ENCODE measurements at regions not wholly inside any gene's neighbourhood (a gene's known extent, or its start where the extent isn't known, plus 50 kb on each side); places are given as distances from the start of the nearest gene placed in this dataset.

DNA sequence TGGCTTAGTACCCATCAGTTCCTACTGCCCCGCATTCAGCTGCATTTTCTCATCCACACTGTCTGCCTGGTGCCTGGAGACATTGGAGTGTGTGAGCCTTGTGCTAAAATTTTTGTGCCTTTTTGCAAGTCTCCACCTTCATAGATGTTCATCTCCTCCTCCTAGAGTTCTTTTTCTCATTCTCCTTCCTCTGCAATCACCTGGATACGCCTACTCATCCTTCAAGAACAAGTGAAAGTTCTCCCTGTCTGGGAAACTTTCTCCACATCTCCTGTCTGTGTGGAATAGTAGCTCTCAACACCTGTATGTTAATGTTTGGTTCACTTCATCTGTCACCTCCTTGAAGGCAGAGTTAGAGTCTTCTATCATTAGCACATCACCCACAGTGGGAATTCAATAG lies 125.7 kb upstream of the FBXL17 start:
- Histone ChIP-seq H4K20me1 (ENCODE audit: low read depth) (no peaks in the 10 kb centered on the region), H2AFZ (replicated peaks) (no peak overlapping the region), H3K36me3 (no peaks in the 10 kb centered on the region), H3K79me2 (ENCODE audit: low read depth) (no peaks in the 10 kb centered on the region), H3K4me3 (no peak overlapping the region), H3F3A (ENCODE audit: low read depth) (no peaks in the 10 kb centered on the region), H3K9me3 (ENCODE audit: low read depth) (no peaks in the 10 kb centered on the region), H3K4me2 (no peak overlapping the region), H3K27ac (no peak overlapping the region), H3K9ac (no peak overlapping the region), H3K4me1 (no peaks in the 10 kb centered on the region), H3K27me3 (no peaks in the 10 kb centered on the region)
- no peak for DNase-seq (ENCODE audit: low spot score)
- Mint-ChIP-seq H3K9me3 (no peaks in the 10 kb centered on the region), H3K27me3 (ENCODE audit: insufficient read depth, low read depth) (no peaks in the 10 kb centered on the region), H3K4me1 (no peaks in the 10 kb centered on the region), H3K27ac (no peak overlapping the region), H3K36me3 (no peaks in the 10 kb centered on the region), H3K4me3 (no peak overlapping the region)
- TF ChIP-seq EZH2 (IDR thresholded peaks at IDR 0.05) (no peak), EZH2phosphoT487 (IDR thresholded peaks at IDR 0.05) (no peak)
- TF ChIP-seq, protein P1, sequence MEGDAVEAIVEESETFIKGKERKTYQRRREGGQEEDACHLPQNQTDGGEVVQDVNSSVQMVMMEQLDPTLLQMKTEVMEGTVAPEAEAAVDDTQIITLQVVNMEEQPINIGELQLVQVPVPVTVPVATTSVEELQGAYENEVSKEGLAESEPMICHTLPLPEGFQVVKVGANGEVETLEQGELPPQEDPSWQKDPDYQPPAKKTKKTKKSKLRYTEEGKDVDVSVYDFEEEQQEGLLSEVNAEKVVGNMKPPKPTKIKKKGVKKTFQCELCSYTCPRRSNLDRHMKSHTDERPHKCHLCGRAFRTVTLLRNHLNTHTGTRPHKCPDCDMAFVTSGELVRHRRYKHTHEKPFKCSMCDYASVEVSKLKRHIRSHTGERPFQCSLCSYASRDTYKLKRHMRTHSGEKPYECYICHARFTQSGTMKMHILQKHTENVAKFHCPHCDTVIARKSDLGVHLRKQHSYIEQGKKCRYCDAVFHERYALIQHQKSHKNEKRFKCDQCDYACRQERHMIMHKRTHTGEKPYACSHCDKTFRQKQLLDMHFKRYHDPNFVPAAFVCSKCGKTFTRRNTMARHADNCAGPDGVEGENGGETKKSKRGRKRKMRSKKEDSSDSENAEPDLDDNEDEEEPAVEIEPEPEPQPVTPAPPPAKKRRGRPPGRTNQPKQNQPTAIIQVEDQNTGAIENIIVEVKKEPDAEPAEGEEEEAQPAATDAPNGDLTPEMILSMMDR (IDR thresholded peaks at IDR 0.05) = no peak

DNA sequence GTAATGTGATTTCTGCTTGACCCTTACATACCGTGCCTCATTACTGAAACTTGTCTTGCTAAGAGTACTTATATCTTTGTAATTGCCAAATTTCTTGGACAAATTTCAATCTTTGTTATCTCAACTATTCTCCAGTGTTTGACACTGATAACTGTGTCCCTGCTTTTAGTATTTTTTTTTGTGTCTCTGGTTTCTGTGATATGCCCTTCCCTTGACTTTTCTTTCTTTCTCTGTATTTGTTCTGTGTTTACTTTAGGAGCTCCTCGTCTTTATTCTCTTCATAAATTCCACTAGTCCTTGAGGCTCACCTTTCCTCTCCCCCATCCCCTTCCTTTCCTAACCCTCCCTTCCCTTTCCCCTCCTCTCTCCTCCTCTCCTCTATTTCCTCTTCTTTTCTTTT lies 123.7 kb upstream of the FBXL17 start:
- H3K9me3 ChIP-seq (ENCODE audit: low read depth) = no peaks in the 10 kb centered on the region
- Mint-ChIP-seq H3K9me3 (peaks cover 2% of the 10 kb centered on the region), H3K36me3 (no peaks in the 10 kb centered on the region), H3K4me3 (no peak overlapping the region), H3K27ac (no peak overlapping the region), H3K4me1 (no peaks in the 10 kb centered on the region), H3K27me3 (ENCODE audit: insufficient read depth, low read depth) (no peaks in the 10 kb centered on the region)
- no peaks in the 10 kb centered on the region for H3K36me3 ChIP-seq
- no peaks in the 10 kb centered on the region for H3K79me2 ChIP-seq (ENCODE audit: low read depth)
- no peaks in the 10 kb centered on the region for H3F3A ChIP-seq (ENCODE audit: low read depth)
- no peak overlapping the region for H3K9ac ChIP-seq
- no peaks in the 10 kb centered on the region for H4K20me1 ChIP-seq (ENCODE audit: low read depth)
- H2AFZ ChIP-seq (replicated peaks) = no peak overlapping the region
- no peak for DNase-seq (ENCODE audit: low spot score)
- H3K4me3 ChIP-seq = no peak overlapping the region
- no peak overlapping the region for H3K27ac ChIP-seq
- H3K4me2 ChIP-seq = no peak overlapping the region
- no peaks in the 10 kb centered on the region for H3K27me3 ChIP-seq
- no peaks in the 10 kb centered on the region for H3K4me1 ChIP-seq
- TF ChIP-seq EZH2phosphoT487 (IDR thresholded peaks at IDR 0.05) (no peak), EZH2 (IDR thresholded peaks at IDR 0.05) (no peak)
- TF ChIP-seq, protein P1 (IDR thresholded peaks at IDR 0.05) = no peak

GRCh38 chr5:108504974-108505373 lies 123.1 kb upstream of the FBXL17 start:
- H3K9me3 ChIP-seq (ENCODE audit: low read depth) = no peaks in the 10 kb centered on the region

More at GRCh38 chr5:108504974-108505373, 123.1 kb upstream of the FBXL17 start:
- no peak overlapping the region for H3K27ac Mint-ChIP-seq
- no peaks in the 10 kb centered on the region for H3K4me1 Mint-ChIP-seq
- H4K20me1 ChIP-seq (ENCODE audit: low read depth) = no peaks in the 10 kb centered on the region
- H3K4me1 ChIP-seq = no peaks in the 10 kb centered on the region
- no peak overlapping the region for H3K27ac ChIP-seq
- H3K9ac ChIP-seq = no peak overlapping the region
- TF ChIP-seq, protein P1 (IDR thresholded peaks at IDR 0.05) = no peak
- TF ChIP-seq EZH2 (IDR thresholded peaks at IDR 0.05) (no peak), EZH2phosphoT487 (IDR thresholded peaks at IDR 0.05) (no peak)
- no peaks in the 10 kb centered on the region for H3K36me3 Mint-ChIP-seq
- no peaks in the 10 kb centered on the region for H3K79me2 ChIP-seq (ENCODE audit: low read depth)
- no peaks in the 10 kb centered on the region for H3K27me3 Mint-ChIP-seq (ENCODE audit: insufficient read depth, low read depth)
- H3K4me3 Mint-ChIP-seq = no peak overlapping the region
- H3K4me2 ChIP-seq = no peak overlapping the region
- peaks cover 2% of the 10 kb centered on the region for H3K9me3 Mint-ChIP-seq
- no peaks in the 10 kb centered on the region for H3K27me3 ChIP-seq
- no peak overlapping the region for H2AFZ ChIP-seq (replicated peaks)
- no peaks in the 10 kb centered on the region for H3K36me3 ChIP-seq
- no peak for DNase-seq (ENCODE audit: low spot score)
- H3K4me3 ChIP-seq = no peak overlapping the region
- H3F3A ChIP-seq (ENCODE audit: low read depth) = no peaks in the 10 kb centered on the region

All from neural progenitor cell (in vitro differentiated cells).